Adrenal gland (tissue), 5 donors: ENCODE measurements at regions not wholly inside any gene's neighbourhood (a gene's known extent, or its start where the extent isn't known, plus 50 kb on each side); places are given as distances from the start of the nearest gene placed in this dataset.
"Not testable (repeated sequence)": the region's sequence is repeated elsewhere in the genome, so short reads cannot be mapped to it uniquely, and the experiment has no call there.

ENCODE experiments used
- POLR2A ChIP-seq, 2 donors: fragments of 450-650 bp; IDR thresholded peaks; one replicate each; pipeline ENCODE4 v1.6.1; 2017; ENCODE audit warnings: antibody characterized with exemption in 2 of 2, mild to moderate bottlenecking in 2 of 2, moderate library complexity in 1 of 2
- TF ChIP-seq, protein P1 (sequence below), 6 experiments: fragments of 450-650 bp in 4 of 6; fragments of 200-600 bp in 2 of 6; sonication (generic) in 1 of 6; IDR thresholded peaks; 1 replicate in 5 of 6; 2 replicates in 1 of 6; pipeline versions ENCODE4 v1.5.1 to v1.8.0; 2016 to 2021; ENCODE audit warnings: antibody characterized with exemption in 6 of 6, mild to moderate bottlenecking in 2 of 6, moderate library complexity in 1 of 6
- donor health status: DM: no; HTN: no; CAD: no.

DNA sequence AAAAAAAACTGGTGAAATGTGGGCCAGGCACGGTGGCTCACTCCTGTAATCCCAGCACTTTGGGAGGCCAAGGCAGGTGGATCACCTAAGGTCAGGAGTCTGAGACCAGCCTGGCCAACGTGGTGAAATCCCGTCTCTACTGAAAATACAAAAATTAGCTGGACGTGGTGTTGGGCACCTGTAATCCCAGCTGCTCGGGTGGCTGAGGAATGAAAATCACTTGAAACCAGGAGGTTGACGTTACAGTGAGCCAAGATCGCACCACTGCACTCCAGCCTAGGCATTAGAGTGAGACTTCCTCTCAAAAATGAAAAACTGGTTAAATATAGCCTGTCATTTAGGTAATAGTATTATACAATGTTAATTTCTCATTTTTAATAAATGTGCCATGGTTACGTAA is 1692.0 kb downstream of the SPATA31A7 start:
- TF ChIP-seq POLR2A (IDR thresholded peaks at IDR 0.05) = not testable (repeated sequence)
- TF ChIP-seq, protein P1, sequence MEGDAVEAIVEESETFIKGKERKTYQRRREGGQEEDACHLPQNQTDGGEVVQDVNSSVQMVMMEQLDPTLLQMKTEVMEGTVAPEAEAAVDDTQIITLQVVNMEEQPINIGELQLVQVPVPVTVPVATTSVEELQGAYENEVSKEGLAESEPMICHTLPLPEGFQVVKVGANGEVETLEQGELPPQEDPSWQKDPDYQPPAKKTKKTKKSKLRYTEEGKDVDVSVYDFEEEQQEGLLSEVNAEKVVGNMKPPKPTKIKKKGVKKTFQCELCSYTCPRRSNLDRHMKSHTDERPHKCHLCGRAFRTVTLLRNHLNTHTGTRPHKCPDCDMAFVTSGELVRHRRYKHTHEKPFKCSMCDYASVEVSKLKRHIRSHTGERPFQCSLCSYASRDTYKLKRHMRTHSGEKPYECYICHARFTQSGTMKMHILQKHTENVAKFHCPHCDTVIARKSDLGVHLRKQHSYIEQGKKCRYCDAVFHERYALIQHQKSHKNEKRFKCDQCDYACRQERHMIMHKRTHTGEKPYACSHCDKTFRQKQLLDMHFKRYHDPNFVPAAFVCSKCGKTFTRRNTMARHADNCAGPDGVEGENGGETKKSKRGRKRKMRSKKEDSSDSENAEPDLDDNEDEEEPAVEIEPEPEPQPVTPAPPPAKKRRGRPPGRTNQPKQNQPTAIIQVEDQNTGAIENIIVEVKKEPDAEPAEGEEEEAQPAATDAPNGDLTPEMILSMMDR (IDR thresholded peaks at IDR 0.05) = not testable (repeated sequence)
